GM23338 (cell line): ENCODE measurements at regions not wholly inside any gene's neighbourhood (a gene's known extent, or its start where the extent isn't known, plus 50 kb on each side); places are given as distances from the start of the nearest gene placed in this dataset.

Experiments used
- ATAC-seq: fragments of 200-7000 bp; cut with Tn5 transposase; 3 replicates; pipeline ENCODE4 v1.9.1; 2020
- DNase-seq: peaks from one replicate; pipeline ENCODE4 v3.0.0-alpha.2; 2015; ENCODE audit warnings: low spot score
- H2AFZ ChIP-seq: fragments of 200-600 bp; sonication (generic); 2 replicates; pipeline ENCODE4 v1.8.0; 2016; ENCODE audit warnings: antibody characterized with exemption, mild to moderate bottlenecking, moderate library complexity
- H3F3A ChIP-seq: fragments of 200-600 bp; sonication (generic); replicated peaks from 2 replicates; pipeline ENCODE4 v1.8.0; 2017; ENCODE audit warnings: antibody characterized with exemption, mixed run types, low read depth
- H3K27ac ChIP-seq: fragments of 200-600 bp; sonication (generic); 2 replicates; pipeline ENCODE4 v1.6.1; 2016; ENCODE audit warnings: low read depth
- H3K27me3 ChIP-seq: fragments of 200-600 bp; sonication (generic); 2 replicates; pipeline ENCODE4 v1.8.0; 2016; ENCODE audit warnings: mild to moderate bottlenecking, mixed run types, moderate library complexity; ENCODE audit not compliant: insufficient read depth
- H3K36me3 ChIP-seq: fragments of 200-600 bp; sonication (generic); 2 replicates; pipeline ENCODE4 v1.8.0; 2016; ENCODE audit warnings: mild to moderate bottlenecking; ENCODE audit not compliant: insufficient read depth
- H3K4me1 ChIP-seq: fragments of 200-600 bp; sonication (generic); 2 replicates; pipeline ENCODE4 v1.8.0; 2016; ENCODE audit warnings: mild to moderate bottlenecking, moderate library complexity; ENCODE audit not compliant: insufficient read depth
- H3K4me2 ChIP-seq: fragments of 200-600 bp; sonication (generic); 2 replicates; pipeline ENCODE4 v1.7.1; 2017; ENCODE audit warnings: mixed run types
- H3K4me3 ChIP-seq: fragments of 200-600 bp; sonication (generic); 2 replicates; pipeline ENCODE4 v1.6.1; 2016; ENCODE audit warnings: mixed run types
- H3K79me2 ChIP-seq: fragments of 200-600 bp; sonication (generic); replicated peaks from 2 replicates; pipeline ENCODE4 v1.8.0; 2017; ENCODE audit warnings: mild to moderate bottlenecking; ENCODE audit not compliant: insufficient read depth
- H3K9me2 ChIP-seq: fragments of 200-600 bp; sonication (generic); 2 replicates; pipeline ENCODE4 v1.8.0; 2017; ENCODE audit not compliant: insufficient read depth
- H4K20me1 ChIP-seq: fragments of 200-600 bp; sonication (generic); replicated peaks from 2 replicates; pipeline ENCODE4 v1.8.0; 2017; ENCODE audit warnings: mild to moderate bottlenecking; ENCODE audit not compliant: insufficient read depth
- H3K27ac Mint-ChIP-seq: 2 replicates; pipeline ENCODE4 v1.8.0; 2020; ENCODE audit warnings: inconsistent platforms, mild to moderate bottlenecking, moderate library complexity, mixed read lengths
- H3K27me3 Mint-ChIP-seq: 3 replicates; pipeline ENCODE4 v1.8.0; 2022; ENCODE audit warnings: low read depth, mild to moderate bottlenecking, moderate library complexity, mixed read lengths, inconsistent platforms; ENCODE audit not compliant: insufficient read depth, poor library complexity
- H3K36me3 Mint-ChIP-seq: 3 replicates; pipeline ENCODE4 v1.8.0; 2021; ENCODE audit warnings: low read depth, mild to moderate bottlenecking, inconsistent platforms, moderate library complexity, mixed read lengths
- H3K4me1 Mint-ChIP-seq: 3 replicates; pipeline ENCODE4 v1.8.0; 2020; ENCODE audit warnings: mild to moderate bottlenecking, inconsistent platforms, mixed read lengths
- H3K4me3 Mint-ChIP-seq: 3 replicates; pipeline ENCODE4 v1.8.0; 2021; ENCODE audit warnings: moderate library complexity, mild to moderate bottlenecking, inconsistent platforms, mixed read lengths
- H3K9me3 Mint-ChIP-seq: 3 replicates; pipeline ENCODE4 v1.8.0; 2020; ENCODE audit warnings: moderate library complexity, mild to moderate bottlenecking, inconsistent platforms, mixed read lengths
- CREB1 ChIP-seq: fragments of 250-450 bp; sonication (Bioruptor Pico); IDR thresholded peaks from 2 replicates; pipeline ENCODE4 v1.5.0; 2020; ENCODE audit warnings: low read depth, mild to moderate bottlenecking, moderate library complexity
- CTCF ChIP-seq, 2 experiments: fragments of 200-600 bp in 1 of 2; sonication (generic) in 1 of 2; conservative IDR thresholded peaks; 2 replicates each; pipeline versions ENCODE4 v1.5.1 to v1.6.1; 2016 to 2017; ENCODE audit warnings: antibody characterized with exemption in 2 of 2, low read depth in 2 of 2, mild to moderate bottlenecking in 2 of 2, moderate library complexity in 1 of 2
- ETS1 ChIP-seq: IDR thresholded peaks from 2 replicates; pipeline ENCODE4 v1.6.1; 2016; ENCODE audit warnings: antibody characterized with exemption
- EZH2 ChIP-seq: fragments of 200-600 bp; sonication (generic); IDR thresholded peaks from one replicate; pipeline ENCODE4 v1.8.0; 2017; ENCODE audit warnings: antibody characterized with exemption, mild to moderate bottlenecking, low read depth; ENCODE audit not compliant: unreplicated experiment
- EZH2phosphoT487 ChIP-seq: fragments of 200-600 bp; sonication (generic); IDR thresholded peaks from one replicate; pipeline ENCODE4 v1.8.1; 2018; ENCODE audit warnings: antibody characterized with exemption; ENCODE audit not compliant: unreplicated experiment
- JUNB ChIP-seq: IDR thresholded peaks from one replicate; pipeline ENCODE4 v1.6.1; 2016; ENCODE audit warnings: antibody characterized with exemption; ENCODE audit not compliant: unreplicated experiment
- NANOG ChIP-seq: IDR thresholded peaks from 2 replicates; pipeline ENCODE4 v1.6.1; 2016; ENCODE audit warnings: antibody characterized with exemption, borderline replicate concordance
- POLR2AphosphoS5 ChIP-seq: IDR thresholded peaks from 2 replicates; pipeline ENCODE4 v1.6.1; 2016; ENCODE audit warnings: antibody characterized with exemption, low read depth
- REST ChIP-seq: IDR thresholded peaks from one replicate; pipeline ENCODE4 v1.6.1; 2018; ENCODE audit warnings: antibody characterized with exemption; ENCODE audit not compliant: unreplicated experiment
- STAT1 ChIP-seq: IDR thresholded peaks from one replicate; pipeline ENCODE4 v1.6.1; 2016; ENCODE audit warnings: antibody characterized with exemption; ENCODE audit not compliant: unreplicated experiment
- ZNF114 ChIP-seq: fragments of 250-450 bp; sonication (Bioruptor Pico); IDR thresholded peaks from 2 replicates; pipeline ENCODE4 v1.5.0; 2020; ENCODE audit warnings: mild to moderate bottlenecking, moderate library complexity
- ZNF331 ChIP-seq: fragments of 250-450 bp; sonication (Bioruptor Pico); IDR thresholded peaks from 2 replicates; pipeline ENCODE4 v1.5.0; 2020; ENCODE audit warnings: low read depth, mild to moderate bottlenecking, moderate library complexity
- ZNF462 ChIP-seq: fragments of 250-450 bp; sonication (Bioruptor Pico); IDR thresholded peaks from 2 replicates; pipeline ENCODE4 v1.5.0; 2020; ENCODE audit warnings: mild to moderate bottlenecking, moderate library complexity

- Histone ChIP-seq H3K79me2 (no peaks in the 10 kb centered on the region), H3K27me3 (no peaks in the 10 kb centered on the region), H3K27ac (no peak overlapping the region), H3F3A (no peaks in the 10 kb centered on the region), H3K9me2 (no peaks in the 10 kb centered on the region), H3K4me3 (no peak overlapping the region), H4K20me1 (no peaks in the 10 kb centered on the region), H3K36me3 (no peaks in the 10 kb centered on the region), H3K4me2 (no peak overlapping the region), H3K4me1 (peaks cover 1% of the 10 kb centered on the region; the same call in 1 of the 2 replicates), H2AFZ (no peak overlapping the region)
- peaks cover 3% of the 10 kb centered on the region; the same call in 1 of the 3 replicates for H3K36me3 Mint-ChIP-seq
- no peak for DNase-seq
- no peak for TF ChIP-seq ZNF114
- TF ChIP-seq JUNB: no peak
- no peak for TF ChIP-seq STAT1
- TF ChIP-seq EZH2: no peak
- TF ChIP-seq REST: no peak
- no peak for TF ChIP-seq ZNF331 (CRISPR knock-in tag)
- no peak for TF ChIP-seq POLR2AphosphoS5
- no peak for TF ChIP-seq CTCF (conservative IDR thresholded peaks at IDR 0.05; ENCODE audit: low read depth in 2 of 2)
- TF ChIP-seq EZH2phosphoT487: no peak
- no peak for TF ChIP-seq CREB1 (CRISPR knock-in tag)
- no peak for TF ChIP-seq ETS1
- no peak for TF ChIP-seq NANOG
- no peak for TF ChIP-seq ZNF462
- peaks cover 1% of the 10 kb centered on the region for H3K27me3 Mint-ChIP-seq
- no peak overlapping the region for H3K4me3 Mint-ChIP-seq
- peaks cover 7% of the 10 kb centered on the region; the same call in 2 of the 3 replicates for H3K9me3 Mint-ChIP-seq
- H3K4me1 Mint-ChIP-seq: no peaks in the 10 kb centered on the region
- H3K27ac Mint-ChIP-seq: no peak overlapping the region
- ATAC-seq: no peak
These were observed 326.9 kb downstream of the MEIS1 start for GRCh38 chr2:66761826-66762225.
